ENCODE measurements at regions not wholly inside any gene's neighbourhood (a gene's known extent, or its start where the extent isn't known, plus 50 kb on each side); places are given as distances from the start of the nearest gene placed in this dataset.

- TF ChIP-seq, protein P1, sequence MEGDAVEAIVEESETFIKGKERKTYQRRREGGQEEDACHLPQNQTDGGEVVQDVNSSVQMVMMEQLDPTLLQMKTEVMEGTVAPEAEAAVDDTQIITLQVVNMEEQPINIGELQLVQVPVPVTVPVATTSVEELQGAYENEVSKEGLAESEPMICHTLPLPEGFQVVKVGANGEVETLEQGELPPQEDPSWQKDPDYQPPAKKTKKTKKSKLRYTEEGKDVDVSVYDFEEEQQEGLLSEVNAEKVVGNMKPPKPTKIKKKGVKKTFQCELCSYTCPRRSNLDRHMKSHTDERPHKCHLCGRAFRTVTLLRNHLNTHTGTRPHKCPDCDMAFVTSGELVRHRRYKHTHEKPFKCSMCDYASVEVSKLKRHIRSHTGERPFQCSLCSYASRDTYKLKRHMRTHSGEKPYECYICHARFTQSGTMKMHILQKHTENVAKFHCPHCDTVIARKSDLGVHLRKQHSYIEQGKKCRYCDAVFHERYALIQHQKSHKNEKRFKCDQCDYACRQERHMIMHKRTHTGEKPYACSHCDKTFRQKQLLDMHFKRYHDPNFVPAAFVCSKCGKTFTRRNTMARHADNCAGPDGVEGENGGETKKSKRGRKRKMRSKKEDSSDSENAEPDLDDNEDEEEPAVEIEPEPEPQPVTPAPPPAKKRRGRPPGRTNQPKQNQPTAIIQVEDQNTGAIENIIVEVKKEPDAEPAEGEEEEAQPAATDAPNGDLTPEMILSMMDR (IDR thresholded peaks at IDR 0.05), result no peak
- TF ChIP-seq ZFX (IDR thresholded peaks at IDR 0.05; ENCODE audit: borderline replicate concordance), result no peak
- no peak overlapping the region for H3K27ac ChIP-seq
These were observed 401.9 kb downstream of the PDHA2 start for GRCh38 chr4:96241819-96242218.

GRCh38 chr4:96247096-96247495, 407.2 kb downstream of the PDHA2 start:
- no peak for TF ChIP-seq ZFX (IDR thresholded peaks at IDR 0.05; ENCODE audit: borderline replicate concordance)
- no peak overlapping the region for H3K27ac ChIP-seq

DNA sequence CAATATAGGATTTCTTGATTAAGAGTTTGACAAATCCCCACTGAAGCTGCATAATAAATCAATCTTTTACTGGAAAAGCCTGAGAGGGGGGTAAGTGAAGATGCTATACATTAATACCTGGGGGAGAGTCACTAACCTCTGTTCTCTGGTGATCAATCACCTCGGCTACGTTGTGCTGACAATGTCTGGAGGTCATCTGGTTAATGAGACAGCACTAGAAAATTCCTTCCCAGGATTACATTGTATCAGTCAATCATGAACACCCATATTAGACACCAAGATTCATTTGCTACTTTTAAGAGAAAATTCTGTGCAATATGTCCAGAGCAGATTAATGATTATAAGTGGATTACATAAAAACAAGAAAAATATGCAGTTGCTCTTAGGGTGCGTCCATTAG, 408.3 kb downstream of the PDHA2 start:
- TF ChIP-seq, protein P1 (IDR thresholded peaks at IDR 0.05), result no peak
- TF ChIP-seq ZFX (IDR thresholded peaks at IDR 0.05; ENCODE audit: borderline replicate concordance), result no peak
- H3K27ac ChIP-seq, result no peak overlapping the region

- H3K27ac ChIP-seq, result no peak overlapping the region
- TF ChIP-seq ZFX (IDR thresholded peaks at IDR 0.05; ENCODE audit: borderline replicate concordance), result no peak
- TF ChIP-seq, protein P1 (IDR thresholded peaks at IDR 0.05), result no peak
These were observed 420.3 kb downstream of the PDHA2 start for GRCh38 chr4:96260064-96260682.

DNA sequence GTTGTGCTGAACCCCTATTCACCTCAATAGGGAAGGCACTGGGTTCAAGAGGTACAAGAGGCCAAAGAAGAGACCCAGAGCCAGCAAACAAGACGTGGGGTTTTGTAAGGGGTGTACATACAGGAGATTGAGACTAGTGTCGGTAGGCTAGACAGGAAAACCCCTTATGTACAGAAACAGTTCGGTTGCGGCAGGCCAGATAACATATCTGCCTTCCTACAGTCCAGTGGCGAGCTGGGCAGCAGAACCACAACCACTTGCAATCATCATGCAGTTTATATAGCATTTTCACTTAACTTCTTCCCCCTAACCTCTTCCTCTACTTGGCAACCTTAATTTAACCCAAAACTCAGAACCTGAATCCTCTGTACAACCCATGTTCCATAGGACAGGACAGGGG, 422.2 kb downstream of the PDHA2 start:
- no peak overlapping the region for H3K27ac ChIP-seq
- no peak for TF ChIP-seq ZFX (IDR thresholded peaks at IDR 0.05; ENCODE audit: borderline replicate concordance)
- TF ChIP-seq, protein P1 (IDR thresholded peaks at IDR 0.05), result no peak

GRCh38 chr4:96263291-96263690, 423.4 kb downstream of the PDHA2 start:
- no peak overlapping the region for H3K27ac ChIP-seq
- no peak for TF ChIP-seq ZFX (IDR thresholded peaks at IDR 0.05; ENCODE audit: borderline replicate concordance)
- TF ChIP-seq, protein P1 (IDR thresholded peaks at IDR 0.05), result no peak

DNA sequence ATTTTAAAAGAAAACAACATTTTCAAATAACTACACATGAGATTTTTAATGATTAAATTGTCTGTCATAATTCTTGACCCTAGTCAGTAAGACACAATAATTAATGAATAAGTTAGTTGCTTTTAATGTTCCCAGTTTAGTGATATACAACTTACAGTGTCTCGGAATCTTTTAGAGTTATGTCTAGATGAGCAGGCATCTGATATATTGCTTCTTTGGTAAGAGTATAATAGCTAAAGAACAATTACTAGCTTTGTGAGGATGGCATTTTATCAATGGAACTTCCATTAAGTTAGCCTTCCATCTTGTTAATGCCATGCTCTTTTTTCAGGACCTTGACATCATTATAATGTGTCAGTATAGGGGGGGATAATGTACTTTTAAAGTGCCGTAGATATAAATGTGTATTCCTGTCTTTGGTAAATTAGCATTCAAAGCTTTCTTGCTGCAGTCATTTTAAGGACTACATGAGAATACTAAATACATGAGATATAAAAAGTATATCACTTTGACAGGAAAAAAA, 425.1 kb downstream of the PDHA2 start:
- no peak overlapping the region for H3K27ac ChIP-seq
- no peak for TF ChIP-seq ZFX (IDR thresholded peaks at IDR 0.05; ENCODE audit: borderline replicate concordance)

- TF ChIP-seq, protein P1 (IDR thresholded peaks at IDR 0.05), result no peak
- no peak for TF ChIP-seq ZFX (IDR thresholded peaks at IDR 0.05; ENCODE audit: borderline replicate concordance)
- no peak overlapping the region for H3K27ac ChIP-seq
These were observed 453.9 kb downstream of the PDHA2 start for GRCh38 chr4:96293806-96294205.

Data from 22Rv1 (cell line).